HG02938 (cell line): ENCODE measurements at regions not wholly inside any gene's neighbourhood (a gene's known extent, or its start where the extent isn't known, plus 50 kb on each side); places are given as distances from the start of the nearest gene placed in this dataset.

Experiments used
- ATAC-seq: cut with Tn5 transposase; IDR thresholded peaks from one replicate; pipeline ENCODE4 v1.9.1; 2021; ENCODE audit warnings: mild to moderate bottlenecking, moderate library complexity; ENCODE audit not compliant: unreplicated experiment

DNA sequence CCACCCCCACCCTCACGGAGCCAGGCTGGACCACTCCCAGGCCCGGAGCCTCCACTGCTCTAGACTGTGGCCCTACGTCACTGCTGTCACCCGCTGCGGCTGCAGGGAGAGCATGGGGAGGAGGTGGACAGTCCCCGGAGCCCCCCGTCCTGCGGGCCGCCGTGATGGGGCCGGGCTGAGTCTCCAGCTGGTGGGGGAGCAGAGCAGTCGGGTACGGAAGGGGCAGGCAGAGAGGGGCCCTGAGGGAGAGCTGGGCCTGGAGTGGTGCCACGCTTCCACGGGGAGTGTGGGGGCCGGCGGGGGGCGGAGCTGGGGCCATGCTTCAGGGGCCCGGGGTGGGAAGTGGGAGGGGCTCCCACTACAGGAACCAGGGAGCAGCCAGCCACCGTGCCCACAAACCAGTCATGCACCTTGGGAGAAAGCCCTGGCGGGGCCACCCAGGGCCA, 98.9 kb upstream of the KCNK1 start:
- ATAC-seq = no peak

- no peak for ATAC-seq
These were observed 97.2 kb upstream of the KCNK1 start for GRCh38 chr1:233516732-233517131.

DNA sequence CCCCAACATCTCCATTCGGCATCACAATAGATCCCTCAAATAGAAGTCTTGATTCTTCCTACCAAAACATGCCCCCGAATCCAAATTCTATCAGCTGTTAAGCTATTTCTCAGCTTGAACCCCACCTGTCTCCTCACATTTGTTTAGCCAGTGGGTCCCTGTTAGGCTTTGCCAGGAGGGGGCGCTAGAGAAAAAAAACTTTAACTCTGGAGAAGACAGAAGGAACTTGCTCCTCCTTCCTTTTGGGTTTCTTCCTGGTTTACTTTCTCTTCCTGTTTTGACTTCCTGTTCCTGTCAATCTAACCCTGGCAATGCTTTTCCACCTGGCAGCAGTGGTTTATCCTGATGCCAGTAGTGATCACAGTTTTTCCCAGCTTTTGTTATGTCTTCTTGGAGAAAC, 95.6 kb upstream of the KCNK1 start:
- no peak for ATAC-seq

DNA sequence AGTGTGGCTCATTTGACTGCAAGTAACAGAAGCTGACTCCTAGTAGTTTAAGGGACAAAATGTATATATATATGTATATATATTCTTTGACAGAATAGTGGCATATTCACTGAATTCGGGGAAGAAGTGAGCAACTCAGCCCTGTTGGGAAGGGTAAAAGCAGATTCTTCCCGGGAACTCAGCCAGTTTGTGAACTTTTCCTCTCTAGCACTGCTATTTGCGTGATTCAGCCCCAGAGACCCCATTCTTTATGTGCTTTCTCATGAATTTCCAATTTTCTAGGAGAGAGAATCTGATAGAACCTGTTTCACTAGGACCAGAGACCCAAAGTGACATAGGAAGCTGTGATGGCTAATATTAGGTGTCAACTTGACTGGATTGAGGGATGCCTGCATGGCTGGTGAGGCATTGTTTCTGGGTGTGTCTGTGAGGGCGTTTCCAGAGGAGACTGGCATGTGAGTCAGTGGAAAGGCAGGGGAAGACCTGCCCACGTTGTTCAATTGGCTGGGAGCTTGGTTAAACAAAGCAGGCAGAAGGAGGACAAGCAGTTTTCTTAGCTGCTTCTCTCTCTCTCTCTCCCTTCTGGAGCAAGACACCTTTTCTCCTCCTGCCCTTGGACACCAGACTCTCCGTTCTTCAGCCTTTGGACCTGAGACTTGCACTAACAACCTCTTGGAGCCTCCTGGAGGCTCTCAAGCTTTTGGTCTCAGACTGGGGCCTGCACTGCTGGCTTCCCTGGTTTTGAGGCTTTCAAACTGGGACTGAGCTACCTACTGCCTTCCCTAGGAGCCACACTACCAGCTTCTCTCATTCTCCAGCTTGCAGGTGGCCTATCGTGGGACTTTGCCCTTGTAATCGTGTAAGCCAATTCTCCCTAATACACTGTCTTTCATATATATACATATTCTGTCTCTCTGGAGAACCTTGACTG, 93.4 kb upstream of the KCNK1 start:
- ATAC-seq = no peak

- no peak for ATAC-seq
These were observed 90.9 kb upstream of the KCNK1 start for GRCh38 chr1:233523047-233523446.

DNA sequence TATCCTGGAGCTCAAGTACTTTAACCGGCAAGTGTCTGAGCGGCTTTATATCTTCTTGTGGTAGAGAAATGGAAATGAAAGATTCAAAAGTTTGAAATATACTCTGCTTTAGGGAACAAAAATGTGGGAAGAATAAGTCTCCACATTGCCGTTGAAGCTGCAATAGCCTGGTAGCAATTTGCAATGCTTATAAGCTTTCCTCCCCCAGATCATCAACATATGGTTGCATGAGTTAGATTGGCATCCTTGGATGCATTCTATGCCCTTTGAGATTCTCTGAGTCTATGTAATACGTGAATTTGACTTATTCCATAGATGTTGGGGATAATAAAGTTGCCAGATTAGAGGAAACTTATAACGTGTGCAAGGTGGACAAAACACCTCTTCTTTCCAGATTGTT, 86.1 kb upstream of the KCNK1 start:
- ATAC-seq = no peak

DNA sequence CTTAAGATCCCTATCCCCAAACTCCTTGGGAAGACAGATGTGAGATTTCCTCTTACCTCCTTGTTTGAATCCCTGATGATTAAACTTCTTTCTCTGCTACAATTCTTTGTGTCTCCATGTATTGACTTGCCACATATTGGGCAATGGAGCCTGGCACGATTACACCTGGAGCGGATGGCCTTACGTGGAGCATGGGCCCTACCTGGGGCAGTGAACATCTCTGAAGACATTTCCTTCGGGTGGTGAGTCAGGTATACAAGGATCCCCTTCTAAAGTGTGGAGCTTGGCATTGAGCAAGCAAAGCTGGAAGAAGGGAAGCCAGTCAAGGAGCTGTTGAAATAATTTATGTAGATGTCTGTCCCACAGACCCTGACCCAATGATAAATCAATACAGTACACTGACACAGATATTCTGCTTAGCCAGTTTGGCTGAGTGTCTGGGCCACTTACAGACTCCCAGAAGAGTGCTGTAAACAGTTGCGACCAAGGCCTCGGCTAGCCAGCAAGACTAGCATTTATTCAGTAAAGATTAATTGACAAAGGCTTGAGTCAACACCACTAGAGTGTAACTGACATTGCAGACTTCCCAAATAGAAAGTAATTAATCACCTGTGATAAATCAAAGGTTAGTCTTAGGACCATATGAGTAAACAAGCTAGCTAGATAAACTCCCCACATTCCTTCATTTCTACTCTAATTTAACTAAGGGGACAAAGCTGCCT, 83.1 kb upstream of the KCNK1 start:
- no peak for ATAC-seq

- ATAC-seq = no peak
These were observed 73.1 kb upstream of the KCNK1 start for GRCh38 chr1:233540816-233541215.

DNA sequence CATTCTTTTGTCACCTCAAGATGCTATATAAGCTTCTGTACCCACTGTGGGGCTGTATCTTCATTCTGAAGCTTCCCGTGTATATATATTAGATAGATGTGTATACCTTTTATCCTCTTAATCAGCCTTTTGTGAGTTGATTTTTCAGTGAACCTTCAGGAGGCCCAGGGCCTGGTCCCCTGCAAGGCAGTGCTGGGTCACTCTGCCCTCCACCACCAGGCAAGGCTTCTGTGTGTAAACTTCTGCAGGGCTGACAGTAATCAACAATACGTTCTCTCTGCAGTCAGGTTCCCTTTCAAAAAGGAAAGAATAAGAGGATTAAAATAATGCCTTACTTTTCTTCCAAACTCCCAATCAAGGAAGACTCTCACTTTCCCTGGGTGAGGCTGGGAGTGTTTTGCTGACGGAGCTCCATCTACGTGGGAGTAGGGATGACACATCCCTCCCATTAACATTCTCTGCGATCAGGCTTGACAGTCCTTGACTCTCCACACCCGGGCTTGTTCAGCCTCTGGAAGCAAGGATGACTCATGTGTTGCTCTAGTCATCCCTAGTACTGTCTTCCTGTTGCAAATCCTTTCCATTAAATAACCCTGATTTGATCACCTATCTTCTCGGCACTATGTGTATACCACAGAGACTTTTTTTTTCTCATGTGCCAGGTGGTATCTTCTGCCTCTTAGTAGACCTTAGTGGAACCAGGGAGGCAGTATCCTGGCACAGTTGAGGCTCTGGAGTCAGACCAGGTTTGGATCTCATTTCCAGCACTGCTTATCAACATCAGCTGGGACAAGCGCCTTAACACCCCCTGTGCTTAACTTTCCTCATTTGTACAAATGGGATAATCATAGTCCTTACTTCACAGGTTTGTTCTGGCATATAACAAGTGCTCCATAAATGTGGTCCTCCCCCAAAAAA, 70.3 kb upstream of the KCNK1 start:
- no peak for ATAC-seq

DNA sequence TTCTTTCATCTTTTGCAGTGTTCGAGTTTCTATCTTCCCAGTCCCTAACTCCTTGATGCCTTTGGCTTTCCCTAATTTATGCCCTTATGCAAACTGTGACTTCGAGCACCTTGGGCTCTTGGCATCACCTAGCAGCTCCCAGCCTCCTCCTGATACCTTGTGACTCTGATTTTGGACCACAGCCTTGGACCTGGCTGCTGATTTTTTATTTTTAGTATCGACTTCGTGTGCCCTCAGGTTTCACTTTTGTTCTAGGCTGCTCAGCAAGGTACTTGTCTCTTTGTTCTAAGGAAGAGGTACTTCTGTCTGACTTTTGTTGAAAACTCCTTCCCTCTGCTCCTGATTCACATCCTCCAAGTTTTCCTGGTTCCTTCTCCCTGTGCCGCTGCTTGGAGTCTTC, 69.6 kb upstream of the KCNK1 start:
- ATAC-seq = no peak

GRCh38 chr1:233547726-233548125, 66.2 kb upstream of the KCNK1 start:
- no peak for ATAC-seq

DNA sequence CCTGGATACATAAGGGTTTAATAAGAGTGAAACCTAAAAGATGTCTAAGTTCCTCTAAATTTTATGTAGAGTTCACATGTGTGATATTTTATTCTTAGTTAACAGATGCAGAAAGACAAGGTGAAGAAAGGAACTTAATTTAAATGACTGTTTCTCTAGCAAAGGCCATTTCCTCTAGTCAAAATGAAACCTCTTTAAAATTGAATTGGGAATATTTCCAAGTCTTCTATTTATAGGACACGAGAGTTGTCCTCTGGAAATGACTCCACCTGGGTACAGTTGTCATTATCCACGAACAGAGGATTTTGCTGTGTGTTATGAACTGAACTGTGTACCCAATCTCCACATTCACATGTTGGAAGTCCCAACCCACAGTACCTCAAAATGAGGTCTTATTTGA, 64.5 kb upstream of the KCNK1 start:
- ATAC-seq = no peak

DNA sequence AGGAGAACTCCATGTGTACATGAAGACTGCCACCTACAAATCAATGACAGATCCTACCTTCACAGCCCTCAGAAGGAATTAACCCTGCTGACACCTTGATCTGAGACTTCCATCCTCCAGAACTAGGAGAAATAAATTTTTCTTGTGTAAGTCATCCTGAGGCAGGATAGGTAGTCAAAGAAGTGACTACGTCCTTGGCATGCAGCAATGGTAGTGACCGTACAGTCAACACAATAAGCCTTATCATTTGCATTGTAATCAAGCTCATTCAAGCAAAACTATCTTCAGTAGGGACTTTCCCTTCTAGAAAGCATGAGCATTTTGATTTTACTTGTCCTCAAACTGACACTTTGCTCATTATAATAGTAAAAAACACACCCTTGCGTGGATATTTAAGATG, 64.0 kb upstream of the KCNK1 start:
- ATAC-seq = no peak

DNA sequence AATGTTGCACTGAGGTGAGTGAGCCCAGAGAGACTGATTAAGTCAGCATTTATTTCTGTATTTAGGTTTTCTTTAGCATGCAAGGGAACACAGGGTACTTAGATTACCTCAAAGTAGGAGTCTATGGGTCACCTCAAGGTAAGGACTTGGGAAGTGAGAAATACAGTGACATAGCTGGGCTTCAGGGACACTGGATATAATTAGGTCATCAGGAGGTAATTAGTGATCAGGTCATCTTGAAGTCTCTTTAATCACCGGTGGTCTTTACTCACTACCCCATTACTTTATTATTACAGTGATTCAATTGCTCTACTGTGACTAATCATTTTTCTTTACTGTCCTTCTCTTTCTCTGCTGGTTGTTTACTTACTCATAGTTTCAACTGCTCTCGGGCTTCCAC, 59.9 kb upstream of the KCNK1 start:
- ATAC-seq = no peak

- no peak for ATAC-seq
These were observed 52.0 kb upstream of the KCNK1 start for GRCh38 chr1:233561708-233562426.
